ENCODE measurements at regions not wholly inside any gene's neighbourhood (a gene's known extent, or its start where the extent isn't known, plus 50 kb on each side); places are given as distances from the start of the nearest gene placed in this dataset.

DNA sequence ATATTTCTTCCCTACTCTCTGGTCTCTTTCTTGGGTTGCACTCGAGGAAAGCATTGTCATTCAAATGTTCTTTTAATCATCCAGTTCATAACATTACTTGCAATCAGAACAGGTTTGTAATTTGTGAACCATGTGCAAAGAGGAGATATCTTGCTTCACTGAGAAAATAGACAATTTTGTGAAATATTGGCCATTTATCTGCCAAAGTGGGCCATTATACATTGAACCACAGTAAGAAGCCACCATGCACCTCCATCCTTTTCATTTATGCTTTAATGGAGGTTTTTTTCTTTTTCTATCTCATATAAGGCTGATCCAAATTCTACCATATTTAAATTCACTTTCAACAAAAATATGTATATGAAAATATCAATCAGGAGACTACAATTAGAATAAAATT lies 335.3 kb upstream of the AADAT start:
- Mint-ChIP-seq H3K4me3 (no peak overlapping the region), H3K36me3 (no peaks in the 10 kb centered on the region), H3K4me1 (no peaks in the 10 kb centered on the region), H3K9me3 (peaks cover 1% of the 10 kb centered on the region), H3K27ac (no peak overlapping the region), H3K27me3 (peaks cover 4% of the 10 kb centered on the region)
- DNase-seq = no peak

DNA sequence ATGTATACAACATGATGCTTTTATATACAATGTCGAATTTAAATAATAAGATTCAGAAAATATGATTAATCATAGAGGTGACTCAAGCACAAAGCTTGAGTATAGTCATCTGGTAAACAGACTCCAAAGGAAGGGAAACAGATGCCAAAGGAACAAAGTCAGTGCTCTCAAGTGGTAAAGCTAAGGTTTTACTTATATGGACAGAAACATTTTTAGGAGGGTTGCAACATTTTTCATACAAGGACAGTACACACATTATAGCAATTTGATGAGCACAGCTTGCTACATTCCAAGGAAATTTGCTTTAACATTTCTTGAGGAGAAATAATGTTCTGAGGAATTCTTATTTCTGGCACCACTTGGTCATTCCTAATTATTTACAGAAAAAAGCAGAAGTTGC lies 333.4 kb upstream of the AADAT start:
- H3K4me1 Mint-ChIP-seq = no peaks in the 10 kb centered on the region
- no peaks in the 10 kb centered on the region for H3K27me3 Mint-ChIP-seq
- no peaks in the 10 kb centered on the region for H3K36me3 Mint-ChIP-seq
- H3K4me3 Mint-ChIP-seq = no peak overlapping the region
- no peak for DNase-seq
- no peak overlapping the region for H3K27ac Mint-ChIP-seq
- H3K9me3 Mint-ChIP-seq = peaks cover 1% of the 10 kb centered on the region

GRCh38 chr4:170420255-170420693 lies 330.5 kb upstream of the AADAT start:
- H3K9me3 Mint-ChIP-seq = peaks cover 1% of the 10 kb centered on the region

DNA sequence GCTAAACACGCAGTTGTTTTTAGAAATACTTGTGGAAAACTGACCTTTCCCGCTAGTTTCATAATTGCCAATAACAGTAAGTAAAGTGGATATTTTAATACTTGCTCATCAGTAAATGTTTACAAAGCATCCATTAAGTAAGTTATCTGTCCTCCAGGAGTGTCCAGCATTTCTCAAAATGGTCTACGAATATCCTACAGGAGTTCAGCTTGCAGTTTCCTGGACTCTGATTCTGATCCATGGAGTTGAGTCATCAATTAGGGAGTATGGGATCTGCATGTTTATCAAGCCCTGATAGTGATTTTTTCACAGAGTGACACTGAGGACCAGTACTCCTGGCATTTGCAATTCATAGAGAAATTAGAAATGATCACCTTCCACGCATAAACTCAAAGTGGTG lies 325.2 kb upstream of the AADAT start:
- Mint-ChIP-seq H3K27me3 (no peaks in the 10 kb centered on the region), H3K9me3 (peaks cover 2% of the 10 kb centered on the region), H3K27ac (no peak overlapping the region), H3K4me1 (no peaks in the 10 kb centered on the region), H3K4me3 (no peak overlapping the region), H3K36me3 (no peaks in the 10 kb centered on the region)
- DNase-seq = no peak

More at GRCh38 chr4:170420255-170420693, 330.5 kb upstream of the AADAT start:
- Mint-ChIP-seq H3K4me3 (no peak overlapping the region), H3K27ac (no peak overlapping the region), H3K4me1 (no peaks in the 10 kb centered on the region), H3K27me3 (no peaks in the 10 kb centered on the region), H3K36me3 (no peaks in the 10 kb centered on the region)
- no peak for DNase-seq

GRCh38 chr4:170414360-170414759 lies 324.6 kb upstream of the AADAT start:
- no peak overlapping the region for H3K27ac Mint-ChIP-seq
- no peaks in the 10 kb centered on the region for H3K36me3 Mint-ChIP-seq
- H3K4me3 Mint-ChIP-seq = no peak overlapping the region

GRCh38 chr4:170413951-170414350 lies 324.2 kb upstream of the AADAT start:
- H3K36me3 Mint-ChIP-seq = no peaks in the 10 kb centered on the region
- no peak overlapping the region for H3K27ac Mint-ChIP-seq
- no peak overlapping the region for H3K4me3 Mint-ChIP-seq
- H3K4me1 Mint-ChIP-seq = no peaks in the 10 kb centered on the region
- DNase-seq = no peak
- H3K27me3 Mint-ChIP-seq = no peaks in the 10 kb centered on the region
- H3K9me3 Mint-ChIP-seq = peaks cover 2% of the 10 kb centered on the region

More at GRCh38 chr4:170414360-170414759, 324.6 kb upstream of the AADAT start:
- Mint-ChIP-seq H3K27me3 (no peaks in the 10 kb centered on the region), H3K9me3 (peaks cover 2% of the 10 kb centered on the region), H3K4me1 (no peaks in the 10 kb centered on the region)
- DNase-seq = no peak

- H3K4me1 Mint-ChIP-seq = no peaks in the 10 kb centered on the region
- no peaks in the 10 kb centered on the region for H3K36me3 Mint-ChIP-seq
- H3K27ac Mint-ChIP-seq = no peak overlapping the region
- H3K9me3 Mint-ChIP-seq = peaks cover 5% of the 10 kb centered on the region
- no peak for DNase-seq
- H3K27me3 Mint-ChIP-seq = no peaks in the 10 kb centered on the region
- H3K4me3 Mint-ChIP-seq = no peak overlapping the region
Observed at GRCh38 chr4:170400361-170400760, 310.6 kb upstream of the AADAT start.

DNA sequence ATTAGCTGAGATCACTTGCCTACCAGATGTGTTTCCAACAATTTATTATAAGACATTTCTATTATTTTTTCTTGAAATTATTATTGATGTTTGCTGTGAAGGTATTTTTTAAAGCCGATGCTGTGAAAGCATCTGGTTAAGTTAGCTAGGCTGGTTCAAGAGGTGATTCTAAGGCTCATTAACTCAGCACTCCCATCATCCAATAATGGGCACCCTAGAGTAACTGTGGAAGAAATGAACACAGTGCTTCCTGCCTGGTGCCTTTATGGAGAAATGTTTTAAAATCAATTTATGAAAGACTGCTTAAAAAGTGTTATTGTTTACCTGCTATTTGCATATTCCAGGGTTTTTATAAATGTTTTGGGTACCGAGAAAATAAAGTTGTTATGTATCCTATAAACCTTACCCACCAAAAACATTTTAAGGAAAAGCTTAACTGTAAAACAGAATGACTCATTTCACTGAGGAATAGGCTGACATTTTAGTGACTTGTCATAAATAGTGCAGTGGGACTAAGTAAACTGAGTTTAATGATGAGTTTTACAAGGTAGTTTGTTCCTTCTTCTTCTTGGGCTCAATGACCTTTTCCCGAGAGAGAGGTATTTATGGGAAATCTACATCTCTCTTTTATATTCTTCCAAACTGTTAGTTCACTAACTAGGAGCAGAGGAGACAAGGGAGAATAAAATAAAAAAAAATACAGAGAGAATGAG lies 310.0 kb upstream of the AADAT start:
- no peak for DNase-seq
- H3K4me1 Mint-ChIP-seq = no peaks in the 10 kb centered on the region
- no peak overlapping the region for H3K27ac Mint-ChIP-seq
- no peaks in the 10 kb centered on the region for H3K27me3 Mint-ChIP-seq
- no peak overlapping the region for H3K4me3 Mint-ChIP-seq
- no peaks in the 10 kb centered on the region for H3K36me3 Mint-ChIP-seq
- H3K9me3 Mint-ChIP-seq = peaks cover 5% of the 10 kb centered on the region

DNA sequence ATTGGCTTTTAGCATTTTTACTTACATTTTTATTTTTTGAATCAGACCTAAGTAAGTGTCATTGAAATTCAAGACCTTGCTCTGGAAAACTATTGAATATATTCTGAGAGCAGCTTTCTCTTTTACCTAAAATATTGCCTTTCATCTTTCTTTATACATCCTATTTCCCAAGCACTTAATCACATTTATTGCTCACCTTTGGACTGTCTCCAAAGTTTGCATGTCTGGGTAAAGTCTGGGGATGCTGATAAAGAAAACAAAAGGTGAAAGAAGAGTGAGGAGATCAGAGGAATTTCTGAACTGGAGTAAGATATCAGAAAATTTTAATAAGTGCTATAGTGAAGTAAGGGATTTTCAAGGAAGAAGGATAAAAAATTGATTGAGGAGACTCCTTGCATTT lies 308.5 kb upstream of the AADAT start:
- no peaks in the 10 kb centered on the region for H3K36me3 Mint-ChIP-seq
- peaks cover 5% of the 10 kb centered on the region for H3K9me3 Mint-ChIP-seq
- H3K27ac Mint-ChIP-seq = no peak overlapping the region
- no peaks in the 10 kb centered on the region for H3K27me3 Mint-ChIP-seq
- no peaks in the 10 kb centered on the region for H3K4me1 Mint-ChIP-seq
- no peak for DNase-seq
- H3K4me3 Mint-ChIP-seq = no peak overlapping the region

GRCh38 chr4:170395773-170396172 lies 306.0 kb upstream of the AADAT start:
- Mint-ChIP-seq H3K36me3 (no peaks in the 10 kb centered on the region), H3K27ac (no peak overlapping the region), H3K27me3 (no peaks in the 10 kb centered on the region), H3K9me3 (peaks cover 1% of the 10 kb centered on the region), H3K4me3 (no peak overlapping the region), H3K4me1 (no peaks in the 10 kb centered on the region)
- DNase-seq = no peak

GRCh38 chr4:170391066-170391740 lies 301.4 kb upstream of the AADAT start:
- Mint-ChIP-seq H3K27ac (no peak overlapping the region), H3K9me3 (no peaks in the 10 kb centered on the region), H3K27me3 (no peaks in the 10 kb centered on the region), H3K4me1 (no peaks in the 10 kb centered on the region), H3K36me3 (no peaks in the 10 kb centered on the region), H3K4me3 (no peak overlapping the region)
- no peak for DNase-seq

DNA sequence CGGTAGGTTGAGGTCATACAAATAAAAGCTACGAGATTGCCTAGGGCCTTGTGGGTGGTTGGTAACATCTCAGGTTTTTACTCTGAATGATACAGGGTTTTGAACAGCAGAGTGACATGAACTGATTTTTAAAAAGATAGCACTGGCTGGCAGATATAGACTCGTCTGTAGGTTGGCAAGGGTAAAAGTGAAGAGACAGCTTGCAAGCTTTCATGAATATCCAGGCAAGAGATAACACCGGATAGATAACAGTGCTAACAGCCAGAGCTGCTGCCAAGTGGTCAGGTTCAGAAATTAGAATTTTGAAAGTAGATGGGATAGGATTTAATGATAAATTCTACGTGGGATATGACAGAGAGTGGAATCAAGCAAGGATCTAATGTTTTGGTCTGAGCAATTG lies 299.7 kb upstream of the AADAT start:
- no peak for DNase-seq
- Mint-ChIP-seq H3K4me1 (no peaks in the 10 kb centered on the region), H3K4me3 (no peak overlapping the region), H3K36me3 (no peaks in the 10 kb centered on the region), H3K27ac (no peak overlapping the region), H3K27me3 (no peaks in the 10 kb centered on the region), H3K9me3 (peaks cover 3% of the 10 kb centered on the region)

DNA sequence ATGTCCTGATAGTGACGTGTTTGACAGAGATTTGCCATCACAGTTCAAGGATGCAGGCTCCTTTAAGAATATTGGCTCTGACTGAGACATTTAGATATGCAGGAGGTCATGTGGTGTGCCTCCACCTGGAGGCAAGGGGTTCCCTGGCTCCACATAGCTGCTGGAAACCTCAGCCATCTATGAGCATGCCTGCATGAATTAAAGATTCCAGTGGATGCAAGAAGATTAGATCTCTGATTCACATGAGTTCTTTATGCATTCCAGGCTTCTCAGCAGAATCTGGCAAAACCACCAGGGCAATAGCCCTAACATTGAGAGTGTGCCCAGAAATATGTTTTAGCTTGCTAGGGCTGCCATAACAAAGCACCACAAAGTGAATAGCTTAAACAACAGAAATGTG lies 298.5 kb upstream of the AADAT start:
- Mint-ChIP-seq H3K4me1 (no peaks in the 10 kb centered on the region), H3K4me3 (no peak overlapping the region)

GRCh38 chr4:170386971-170387370 lies 297.2 kb upstream of the AADAT start:
- no peak for DNase-seq
- Mint-ChIP-seq H3K27me3 (no peaks in the 10 kb centered on the region), H3K4me3 (no peak overlapping the region), H3K4me1 (no peaks in the 10 kb centered on the region), H3K27ac (no peak overlapping the region), H3K9me3 (peaks cover 9% of the 10 kb centered on the region), H3K36me3 (no peaks in the 10 kb centered on the region)

More for the DNA sequence above, 298.5 kb upstream of the AADAT start:
- Mint-ChIP-seq H3K27me3 (no peaks in the 10 kb centered on the region), H3K36me3 (no peaks in the 10 kb centered on the region), H3K9me3 (peaks cover 6% of the 10 kb centered on the region), H3K27ac (no peak overlapping the region)
- no peak for DNase-seq

DNA sequence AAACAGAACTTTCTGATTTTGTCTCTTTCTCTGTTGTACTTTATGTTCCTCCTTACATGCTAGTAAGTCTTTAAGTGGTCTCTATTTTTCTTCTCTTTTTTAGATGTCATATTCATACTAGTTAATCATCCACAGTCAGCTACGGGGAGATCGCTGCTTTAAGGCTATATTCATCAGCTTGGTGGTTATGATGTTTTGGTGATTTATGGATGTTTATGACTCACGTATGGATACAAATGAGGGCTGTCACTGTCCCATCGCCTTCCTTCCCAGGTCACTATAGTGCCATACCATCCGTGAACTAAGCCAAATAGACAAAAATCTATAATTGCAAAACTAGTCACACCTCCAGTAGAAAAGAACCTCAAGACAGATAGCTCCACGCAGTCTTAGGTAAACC lies 296.8 kb upstream of the AADAT start:
- H3K36me3 Mint-ChIP-seq = no peaks in the 10 kb centered on the region
- no peaks in the 10 kb centered on the region for H3K4me1 Mint-ChIP-seq
- H3K4me3 Mint-ChIP-seq = no peak overlapping the region
- H3K27ac Mint-ChIP-seq = no peak overlapping the region
- no peak for DNase-seq
- H3K27me3 Mint-ChIP-seq = no peaks in the 10 kb centered on the region
- peaks cover 13% of the 10 kb centered on the region for H3K9me3 Mint-ChIP-seq

GRCh38 chr4:170374770-170375169 lies 285.0 kb upstream of the AADAT start:
- no peak overlapping the region for H3K4me3 Mint-ChIP-seq
- no peaks in the 10 kb centered on the region for H3K27me3 Mint-ChIP-seq
- H3K9me3 Mint-ChIP-seq = peaks cover 29% of the 10 kb centered on the region
- H3K27ac Mint-ChIP-seq = no peak overlapping the region
- no peaks in the 10 kb centered on the region for H3K36me3 Mint-ChIP-seq
- H3K4me1 Mint-ChIP-seq = no peaks in the 10 kb centered on the region
- DNase-seq = peak; percentile 3
